Body of pancreas (tissue), 4 donors: ENCODE measurements at regions not wholly inside any gene's neighbourhood (a gene's known extent, or its start where the extent isn't known, plus 50 kb on each side); places are given as distances from the start of the nearest gene placed in this dataset.
A peak's percentile ranks its signal among the peaks of the same experiment; 100 is the strongest.

Experiments
- ATAC-seq: fragments of 150-250 bp; one replicate; pipeline ENCODE4 v1.9.1; 2016
- DNase-seq, 4 donors: peaks; one replicate each; pipeline ENCODE4 v3.0.0-alpha.2; 2019
- H3K27ac ChIP-seq, 4 donors: fragments of 200-600 bp; sonication (generic); 1 replicate in 3 of 4; 2 replicates in 1 of 4; pipeline versions ENCODE4 v1.5.1 to v1.6.1; 2016 to 2019; ENCODE audit warnings: mild to moderate bottlenecking in 1 of 4, mixed read lengths in 1 of 4, moderate library complexity in 1 of 4
- H3K27me3 ChIP-seq, 2 donors: fragments of 200-600 bp; sonication (generic); one replicate each; pipeline ENCODE4 v1.6.0; 2016; ENCODE audit warnings: mild to moderate bottlenecking in 1 of 2
- H3K36me3 ChIP-seq, 2 donors: fragments of 200-600 bp; sonication (generic); replicated peaks in 1 of 2; 2 replicates each; pipeline ENCODE4 v1.5.1; 2016; ENCODE audit warnings: low read depth in 2 of 2; ENCODE audit not compliant: insufficient read depth in 1 of 2
- H3K4me1 ChIP-seq: fragments of 200-600 bp; sonication (generic); one replicate; pipeline ENCODE4 v1.6.0; 2016
- H3K4me3 ChIP-seq, 2 donors: fragments of 200-600 bp; sonication (generic); 1 replicate in 1 of 2; 2 replicates in 1 of 2; pipeline ENCODE4 v1.5.1; 2016 to 2019
- H3K9me3 ChIP-seq, 3 donors: fragments of 200-600 bp; sonication (generic); 1 replicate in 2 of 3; 2 replicates in 1 of 3; pipeline ENCODE4 v1.5.1; 2016
- POLR2A ChIP-seq, 3 donors: fragments of 450-650 bp; IDR thresholded peaks; one replicate each; pipeline ENCODE4 v1.6.1; 2016; ENCODE audit warnings: antibody characterized with exemption in 3 of 3, mild to moderate bottlenecking in 2 of 3
- WGBS, 2 donors: methylation state at CpG; one replicate each; pipeline ENCODE4 v1.1.5; 2017; 5-methylcytosine and 5-hydroxymethylcytosine counted together
- intact Hi-C: fragments of 100-400 bp; cut with DNase I; formaldehyde crosslinking; loops from one replicate; pipeline ENCODE4 v1.15.1; 2023
- TF ChIP-seq, protein P1 (sequence below), 7 experiments: fragments of 450-650 bp in 4 of 7; fragments of 200-600 bp in 3 of 7; sonication (generic) in 3 of 7; IDR thresholded peaks; one replicate each; pipeline ENCODE4 v1.5.1; 2016 to 2019; ENCODE audit warnings: antibody characterized with exemption in 7 of 7

DNA sequence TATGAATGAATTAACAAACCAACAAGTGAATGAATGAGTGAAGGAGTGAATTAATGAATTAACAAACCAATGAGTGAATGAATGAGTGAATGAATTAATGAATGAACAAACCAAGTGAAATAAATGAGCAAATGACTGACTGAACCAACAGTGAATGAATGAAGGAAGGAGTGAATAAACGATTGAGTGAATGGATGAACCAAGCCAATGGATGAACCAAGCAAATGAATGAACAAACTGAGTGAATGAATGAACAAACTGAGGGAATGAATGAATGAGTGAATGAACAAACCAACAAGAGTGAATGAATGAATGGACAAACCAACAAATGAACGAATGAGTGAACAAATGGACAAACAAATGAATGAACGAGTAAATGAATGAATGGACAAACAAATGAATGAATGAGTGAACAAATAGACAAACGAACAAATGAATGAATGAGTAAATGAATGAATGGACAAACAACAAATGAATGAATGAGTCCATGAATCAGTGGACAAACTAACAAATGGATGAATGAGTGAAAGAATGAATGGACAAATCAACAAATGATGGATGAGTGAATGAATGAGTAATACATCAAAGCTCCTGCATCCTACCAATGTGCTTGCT is 69.5 kb downstream of the NPTX2 start:
- TF ChIP-seq POLR2A (IDR thresholded peaks at IDR 0.05), result no peak
- TF ChIP-seq, protein P1, sequence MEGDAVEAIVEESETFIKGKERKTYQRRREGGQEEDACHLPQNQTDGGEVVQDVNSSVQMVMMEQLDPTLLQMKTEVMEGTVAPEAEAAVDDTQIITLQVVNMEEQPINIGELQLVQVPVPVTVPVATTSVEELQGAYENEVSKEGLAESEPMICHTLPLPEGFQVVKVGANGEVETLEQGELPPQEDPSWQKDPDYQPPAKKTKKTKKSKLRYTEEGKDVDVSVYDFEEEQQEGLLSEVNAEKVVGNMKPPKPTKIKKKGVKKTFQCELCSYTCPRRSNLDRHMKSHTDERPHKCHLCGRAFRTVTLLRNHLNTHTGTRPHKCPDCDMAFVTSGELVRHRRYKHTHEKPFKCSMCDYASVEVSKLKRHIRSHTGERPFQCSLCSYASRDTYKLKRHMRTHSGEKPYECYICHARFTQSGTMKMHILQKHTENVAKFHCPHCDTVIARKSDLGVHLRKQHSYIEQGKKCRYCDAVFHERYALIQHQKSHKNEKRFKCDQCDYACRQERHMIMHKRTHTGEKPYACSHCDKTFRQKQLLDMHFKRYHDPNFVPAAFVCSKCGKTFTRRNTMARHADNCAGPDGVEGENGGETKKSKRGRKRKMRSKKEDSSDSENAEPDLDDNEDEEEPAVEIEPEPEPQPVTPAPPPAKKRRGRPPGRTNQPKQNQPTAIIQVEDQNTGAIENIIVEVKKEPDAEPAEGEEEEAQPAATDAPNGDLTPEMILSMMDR (IDR thresholded peaks at IDR 0.05), result no peak
- WGBS, 2 donors, result 14 to 67% methylated on average over 4 of the region's 4 CpGs
- no peak for ATAC-seq
- no peak overlapping the region for H3K27ac ChIP-seq
- H3K9me3 ChIP-seq, result peaks cover 0 to 10% (median 0%) of the 10 kb centered on the region in 3 donors
- H3K27me3 ChIP-seq, result no peaks in the 10 kb centered on the region
- no peaks in the 10 kb centered on the region for H3K36me3 ChIP-seq
- intact Hi-C loops, result no loop called here
- H3K4me1 ChIP-seq, result peaks cover 8% of the 10 kb centered on the region
- no peak overlapping the region for H3K4me3 ChIP-seq
- DNase-seq, result no peak

DNA sequence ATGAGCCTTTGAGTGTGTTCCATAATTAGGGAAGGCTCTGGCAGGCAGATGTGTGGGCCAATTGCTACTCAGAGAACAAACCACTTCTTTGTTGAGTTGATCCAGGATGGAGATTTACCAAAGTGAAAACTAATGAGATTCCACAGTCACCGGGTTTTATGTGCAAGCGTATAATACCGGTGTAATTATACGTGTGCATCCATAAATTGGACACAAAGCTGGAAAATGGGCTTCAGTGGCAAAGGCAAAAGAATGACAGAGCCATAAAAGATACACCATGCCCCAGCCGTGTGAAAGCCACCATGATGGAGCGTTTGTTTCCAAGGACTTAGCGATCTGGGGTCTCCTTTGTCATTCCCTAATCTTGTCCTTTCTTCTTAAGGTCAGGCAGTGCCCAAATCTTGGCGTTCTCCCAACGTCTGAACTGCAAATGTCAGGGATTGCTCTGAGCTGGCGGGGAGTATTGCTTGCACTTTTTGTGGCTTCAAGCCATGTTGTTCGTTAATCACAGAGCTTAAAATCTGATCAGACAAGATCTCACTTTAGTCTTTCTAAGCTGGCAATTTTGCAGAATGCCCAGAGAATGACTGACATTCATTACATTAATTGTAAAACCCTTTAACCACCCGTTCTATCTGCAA is 70.1 kb downstream of the NPTX2 start:
- H3K27ac ChIP-seq, result no peak overlapping the region
- no peaks in the 10 kb centered on the region for H3K27me3 ChIP-seq
- H3K4me3 ChIP-seq, result no peak overlapping the region
- 54 to 65% methylated on average over 12 of the region's 12 CpGs for WGBS, 2 donors
- peaks cover 0 to 10% (median 0%) of the 10 kb centered on the region in 3 donors for H3K9me3 ChIP-seq
- intact Hi-C loops, result no loop called here
- no peak for ATAC-seq
- DNase-seq, result peak in 2 of 4 donors; percentile 22 to 41
- TF ChIP-seq, protein P1 (IDR thresholded peaks at IDR 0.05), result no peak
- no peak for TF ChIP-seq POLR2A (IDR thresholded peaks at IDR 0.05)
- H3K36me3 ChIP-seq, result no peaks in the 10 kb centered on the region
- H3K4me1 ChIP-seq, result peaks cover 8% of the 10 kb centered on the region

DNA sequence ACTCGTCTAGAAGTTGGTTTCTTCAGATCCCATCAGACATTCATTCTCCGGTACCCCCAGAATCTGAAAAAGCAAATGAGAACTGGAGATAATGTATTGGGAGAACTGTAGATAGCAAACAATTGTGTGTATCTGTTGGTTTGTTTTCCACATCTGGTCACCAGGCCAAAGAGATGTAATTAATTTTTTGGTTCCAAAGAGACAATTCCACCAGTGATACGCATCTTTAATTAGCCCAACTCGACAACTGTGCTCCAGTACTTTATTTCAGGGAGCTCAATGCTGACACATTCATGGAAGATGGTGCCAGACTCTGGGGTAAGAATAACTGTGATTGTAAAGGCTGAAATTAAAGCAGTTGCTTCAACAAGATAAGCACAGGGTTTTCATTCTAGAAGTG is 74.5 kb downstream of the NPTX2 start:
- Histone ChIP-seq H3K27me3 (no peaks in the 10 kb centered on the region), H3K36me3 (no peaks in the 10 kb centered on the region), H3K27ac (no peak overlapping the region), H3K4me3 (no peak overlapping the region), H3K4me1 (peaks cover 8% of the 10 kb centered on the region), H3K9me3 (peaks cover 0 to 22% (median 0%) of the 10 kb centered on the region in 3 donors)
- ATAC-seq (no peak), DNase-seq (no peak)
- TF ChIP-seq, protein P1 (IDR thresholded peaks at IDR 0.05), result no peak
- no peak for TF ChIP-seq POLR2A (IDR thresholded peaks at IDR 0.05)
- intact Hi-C loops, result no loop called here
- WGBS, 2 donors, result 78 to 93% methylated on average over 4 of the region's 4 CpGs

DNA sequence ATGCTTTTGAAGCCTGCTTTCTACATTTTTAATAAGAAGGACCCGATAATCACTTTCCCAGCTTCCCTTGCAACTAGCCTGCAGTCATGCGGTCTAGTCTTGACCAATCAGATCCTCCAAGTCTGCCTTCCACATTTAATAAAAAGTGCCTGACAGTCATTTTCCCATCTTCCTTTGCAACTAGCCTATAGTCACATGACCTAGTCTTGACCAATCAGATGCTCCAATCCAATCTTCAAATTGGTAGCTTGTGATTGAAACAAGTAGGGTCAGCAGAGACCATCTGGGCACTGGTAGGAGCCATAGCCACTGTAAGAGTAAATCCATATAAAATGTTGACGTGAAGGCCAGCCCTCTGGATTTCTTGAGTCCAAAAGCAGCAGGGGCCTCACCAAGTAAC is 80.0 kb downstream of the NPTX2 start:
- peak overlapping the region; percentile 60 to 64 (median 62) for H3K27ac ChIP-seq
- 66 to 82% methylated on average over 3 of the region's 3 CpGs for WGBS, 2 donors

More for the DNA sequence above, 80.0 kb downstream of the NPTX2 start:
- TF ChIP-seq, protein P1 (IDR thresholded peaks at IDR 0.05), result no peak
- no peak for TF ChIP-seq POLR2A (IDR thresholded peaks at IDR 0.05)
- Histone ChIP-seq H3K4me1 (peaks cover 19% of the 10 kb centered on the region), H3K4me3 (no peak overlapping the region), H3K27me3 (no peaks in the 10 kb centered on the region), H3K9me3 (peaks cover 0 to 12% (median 0%) of the 10 kb centered on the region in 3 donors), H3K36me3 (no peaks in the 10 kb centered on the region)
- DNase-seq (no peak), ATAC-seq (peak; percentile 5)
- intact Hi-C loops, result no loop called here
